ENCODE measurements at regions not wholly inside any gene's neighbourhood (a gene's known extent, or its start where the extent isn't known, plus 50 kb on each side); places are given as distances from the start of the nearest gene placed in this dataset.

DNA sequence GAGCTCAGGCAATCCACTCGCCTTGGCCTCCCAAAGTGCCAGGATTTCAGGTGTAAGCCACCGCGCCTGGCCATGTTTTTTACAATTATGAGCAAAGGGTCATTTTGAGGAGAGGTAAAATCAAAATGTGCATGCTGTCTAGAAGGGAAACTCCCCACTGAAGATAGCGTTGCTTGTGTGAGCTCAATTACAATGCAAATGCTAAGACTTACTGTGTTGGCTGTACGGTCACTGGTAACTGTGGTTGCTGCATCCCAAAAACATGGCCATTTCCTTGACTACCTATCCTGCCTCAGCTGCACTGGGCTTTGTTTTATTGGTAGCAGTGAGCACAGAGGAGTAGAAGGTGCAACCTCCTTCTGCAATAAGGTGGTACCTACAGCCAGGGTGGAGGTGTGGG, 77.4 kb upstream of the SPATA31E1 start:
- TF ChIP-seq, protein P1, sequence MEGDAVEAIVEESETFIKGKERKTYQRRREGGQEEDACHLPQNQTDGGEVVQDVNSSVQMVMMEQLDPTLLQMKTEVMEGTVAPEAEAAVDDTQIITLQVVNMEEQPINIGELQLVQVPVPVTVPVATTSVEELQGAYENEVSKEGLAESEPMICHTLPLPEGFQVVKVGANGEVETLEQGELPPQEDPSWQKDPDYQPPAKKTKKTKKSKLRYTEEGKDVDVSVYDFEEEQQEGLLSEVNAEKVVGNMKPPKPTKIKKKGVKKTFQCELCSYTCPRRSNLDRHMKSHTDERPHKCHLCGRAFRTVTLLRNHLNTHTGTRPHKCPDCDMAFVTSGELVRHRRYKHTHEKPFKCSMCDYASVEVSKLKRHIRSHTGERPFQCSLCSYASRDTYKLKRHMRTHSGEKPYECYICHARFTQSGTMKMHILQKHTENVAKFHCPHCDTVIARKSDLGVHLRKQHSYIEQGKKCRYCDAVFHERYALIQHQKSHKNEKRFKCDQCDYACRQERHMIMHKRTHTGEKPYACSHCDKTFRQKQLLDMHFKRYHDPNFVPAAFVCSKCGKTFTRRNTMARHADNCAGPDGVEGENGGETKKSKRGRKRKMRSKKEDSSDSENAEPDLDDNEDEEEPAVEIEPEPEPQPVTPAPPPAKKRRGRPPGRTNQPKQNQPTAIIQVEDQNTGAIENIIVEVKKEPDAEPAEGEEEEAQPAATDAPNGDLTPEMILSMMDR (IDR thresholded peaks at IDR 0.05), result no peak
- H3K27me3 Mint-ChIP-seq, result no peaks in the 10 kb centered on the region
- H3K4me3 ChIP-seq (ENCODE audit: low read length), result no peak overlapping the region
- DNase-seq (no peak), ATAC-seq (ENCODE audit: poor library complexity) (no peak)
- H3K36me3 ChIP-seq (ENCODE audit: insufficient read depth, low read length), result no peaks in the 10 kb centered on the region
- H3K9me3 Mint-ChIP-seq, result no peaks in the 10 kb centered on the region
- intact Hi-C loops (cut with DNase I, micrococcal nuclease), result no loop called here
- H3K27ac Mint-ChIP-seq, result no peak overlapping the region
- no peaks in the 10 kb centered on the region for H3K36me3 Mint-ChIP-seq (ENCODE audit: low read depth)
- H3K4me1 Mint-ChIP-seq (ENCODE audit: low read depth), result no peaks in the 10 kb centered on the region
- POLR2A ChIA-PET, result no interaction called here
- CTCF ChIA-PET, result no interaction called here
- no peak overlapping the region for H3K4me3 Mint-ChIP-seq
- H3K4me1 ChIP-seq (ENCODE audit: insufficient read depth, low read length), result no peaks in the 10 kb centered on the region
- H3K27me3 ChIP-seq (ENCODE audit: control insufficient read depth in 1 of 2, insufficient read depth in 2 of 2, low read length in 2 of 2), result peaks cover 0 to 3% of the 10 kb centered on the region in 2 experiments
- peaks cover 0 to 3% of the 10 kb centered on the region in 2 experiments for H3K9me3 ChIP-seq (ENCODE audit: control insufficient read depth in 1 of 2, insufficient read depth in 1 of 2, low read length in 2 of 2)
- no peak overlapping the region for H3K27ac ChIP-seq (ENCODE audit: low read depth in 1 of 2, low read length in 2 of 2)

DNA sequence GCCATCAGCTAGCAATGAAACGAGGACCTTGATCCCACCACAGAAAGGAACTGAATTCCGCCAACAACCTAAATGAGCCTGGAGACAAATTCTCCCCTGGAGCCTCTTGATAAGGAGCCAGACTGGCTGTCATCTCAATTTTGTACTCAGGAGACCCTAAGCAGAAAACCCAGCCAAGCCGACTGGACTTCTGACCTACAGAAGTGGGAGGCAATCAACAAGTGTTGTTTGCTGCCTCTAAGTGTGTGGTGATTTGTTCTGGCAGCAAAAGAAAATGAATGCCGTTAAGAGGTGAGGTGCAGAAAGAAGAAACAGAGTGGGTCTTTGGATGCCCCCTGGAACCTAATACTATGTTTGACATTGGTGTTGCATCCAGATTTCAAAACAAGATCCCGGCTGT, 72.7 kb upstream of the SPATA31E1 start:
- CTCF ChIA-PET, result no interaction called here
- no peaks in the 10 kb centered on the region for H3K36me3 Mint-ChIP-seq (ENCODE audit: low read depth)

DNA sequence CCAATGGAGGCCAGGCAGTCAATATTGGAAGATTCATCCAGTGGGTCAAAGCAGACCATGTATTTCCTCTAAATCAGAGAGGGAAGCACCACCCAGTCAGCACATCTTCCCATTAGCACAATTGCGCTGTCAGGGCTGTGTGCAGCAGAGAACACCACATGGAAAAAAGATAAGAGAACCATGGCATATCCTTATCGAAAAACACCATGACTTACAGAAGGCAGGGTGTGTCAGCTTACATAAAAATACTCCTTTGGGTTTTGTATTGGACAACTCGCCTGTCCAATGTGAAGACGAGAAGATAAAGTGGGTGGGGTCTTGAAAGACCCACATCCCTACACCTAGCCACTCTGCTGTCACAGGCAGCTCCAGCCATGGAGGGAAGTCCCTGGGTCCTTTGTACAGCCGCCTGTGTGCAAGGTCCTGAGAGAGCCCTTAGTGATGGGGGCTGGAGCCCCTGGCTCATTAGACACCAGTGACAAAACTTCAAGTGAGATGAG, 71.9 kb upstream of the SPATA31E1 start:
- no peak for ATAC-seq (ENCODE audit: poor library complexity)
- H3K4me3 ChIP-seq (ENCODE audit: low read length), result no peak overlapping the region
- peaks cover 0 to 2% of the 10 kb centered on the region in 2 experiments for H3K9me3 ChIP-seq (ENCODE audit: control insufficient read depth in 1 of 2, insufficient read depth in 1 of 2, low read length in 2 of 2)
- H3K36me3 Mint-ChIP-seq (ENCODE audit: low read depth), result no peaks in the 10 kb centered on the region
- CTCF ChIA-PET, result no interaction called here
- DNase-seq, result no peak
- H3K27me3 ChIP-seq (ENCODE audit: control insufficient read depth in 1 of 2, insufficient read depth in 2 of 2, low read length in 2 of 2), result peaks cover 0 to 3% of the 10 kb centered on the region in 2 experiments
- H3K9me3 Mint-ChIP-seq, result no peaks in the 10 kb centered on the region
- peaks cover 5% of the 10 kb centered on the region for H3K4me1 ChIP-seq (ENCODE audit: insufficient read depth, low read length)
- TF ChIP-seq, protein P1 (IDR thresholded peaks at IDR 0.05), result no peak
- peaks cover 18% of the 10 kb centered on the region for H3K4me1 Mint-ChIP-seq (ENCODE audit: low read depth)
- H3K4me3 Mint-ChIP-seq, result no peak overlapping the region
- POLR2A ChIA-PET, result no interaction called here
- H3K27me3 Mint-ChIP-seq, result no peaks in the 10 kb centered on the region
- no peak overlapping the region for H3K27ac Mint-ChIP-seq
- no peaks in the 10 kb centered on the region for H3K36me3 ChIP-seq (ENCODE audit: insufficient read depth, low read length)
- no peak overlapping the region for H3K27ac ChIP-seq (ENCODE audit: low read depth in 1 of 2, low read length in 2 of 2)
- intact Hi-C loops (cut with DNase I, micrococcal nuclease), result loop anchor here in 1 of 2 experiments (5.0 kb wide), 1 partner anchor 473 kb away; no protein-coding TSS in a partner anchor

More for the DNA sequence above, 72.7 kb upstream of the SPATA31E1 start:
- Histone ChIP-seq H3K36me3 (ENCODE audit: insufficient read depth, low read length) (no peaks in the 10 kb centered on the region), H3K27me3 (ENCODE audit: control insufficient read depth in 1 of 2, insufficient read depth in 2 of 2, low read length in 2 of 2) (peaks cover 0 to 3% of the 10 kb centered on the region in 2 experiments), H3K27ac (ENCODE audit: low read depth in 1 of 2, low read length in 2 of 2) (no peak overlapping the region), H3K4me3 (ENCODE audit: low read length) (no peak overlapping the region), H3K4me1 (ENCODE audit: insufficient read depth, low read length) (peaks cover 5% of the 10 kb centered on the region), H3K9me3 (ENCODE audit: control insufficient read depth in 1 of 2, insufficient read depth in 1 of 2, low read length in 2 of 2) (peaks cover 0 to 3% of the 10 kb centered on the region in 2 experiments)
- Mint-ChIP-seq H3K9me3 (no peaks in the 10 kb centered on the region), H3K4me1 (ENCODE audit: low read depth) (peaks cover 18% of the 10 kb centered on the region), H3K4me3 (no peak overlapping the region), H3K27ac (no peak overlapping the region), H3K27me3 (no peaks in the 10 kb centered on the region)
- intact Hi-C loops (cut with DNase I, micrococcal nuclease), result loop anchor here in 1 of 2 experiments (5.0 kb wide), 1 partner anchor 473 kb away; no protein-coding TSS in a partner anchor
- DNase-seq, result no peak
- TF ChIP-seq, protein P1 (IDR thresholded peaks at IDR 0.05), result no peak
- ATAC-seq (ENCODE audit: poor library complexity), result no peak
- POLR2A ChIA-PET, result no interaction called here

Measured in CD4-positive, alpha-beta T cell (primary cell).